ENCODE measurements at regions not wholly inside any gene's neighbourhood (a gene's known extent, or its start where the extent isn't known, plus 50 kb on each side); places are given as distances from the start of the nearest gene placed in this dataset.

- peak overlapping the region; percentile 97 for H3K27ac ChIP-seq (ENCODE audit: low read length)
- peak overlapping the region; percentile 96; the same call in 1 of the 2 replicates for H3K4me3 ChIP-seq (ENCODE audit: low read length)
- peaks cover 68% of the 10 kb centered on the region for H3K36me3 ChIP-seq (ENCODE audit: low read depth, low read length)
- ATAC-seq (peak; percentile 5; the same call in 1 of the 2 replicates), DNase-seq (no peak)
- H3K27me3 ChIP-seq (ENCODE audit: low read length) = no peaks in the 10 kb centered on the region
- CTCF ChIA-PET = no interaction called here
- H3K9me2 ChIP-seq (replicated peaks; ENCODE audit: low read length) = no peaks in the 10 kb centered on the region
- peaks cover 6% of the 10 kb centered on the region for H3F3A ChIP-seq (ENCODE audit: low read length, unreplicated experiment)
- H4K20me1 ChIP-seq (ENCODE audit: low read length) = peaks cover 38% of the 10 kb centered on the region
- no peak overlapping the region for H2AFZ ChIP-seq (ENCODE audit: low read length)
- H3K9me3 ChIP-seq (ENCODE audit: low read length) = no peaks in the 10 kb centered on the region
- peaks cover 70% of the 10 kb centered on the region for H3K4me1 ChIP-seq (ENCODE audit: insufficient read depth, low read length)
- intact Hi-C loops (cut with micrococcal nuclease) = loop anchor here (10.0 kb wide), 1 partner anchor 87 kb away; no protein-coding TSS in a partner anchor
- no TSS peak for BruUV-seq (replicated peaks)
- peaks cover 100% of the 10 kb centered on the region for H3K79me2 ChIP-seq (ENCODE audit: low read length)
- POLR2A ChIA-PET (ENCODE audit: unreplicated experiment) = interaction anchor here (0.6 kb wide), 1 partner anchor 599 kb away, joined by 3 read pairs; no protein-coding TSS in a partner anchor
- peak overlapping the region; percentile 92 for H3K4me2 ChIP-seq (ENCODE audit: low read length)
- TF ChIP-seq EZH2 (IDR thresholded peaks at IDR 0.05; ENCODE audit: low read length, unreplicated experiment) (no peak), EZH2phosphoT487 (IDR thresholded peaks at IDR 0.05; ENCODE audit: borderline replicate concordance, low read length) (no peak), CTCF (conservative IDR thresholded peaks at IDR 0.05; ENCODE audit: low read depth, low read length) (no peak)
- peak overlapping the region; percentile 100 for H3K9ac ChIP-seq (ENCODE audit: low read length)
Measured at GRCh38 chr9:21551401-21551800, 69.3 kb upstream of the IFNE start.

- intact Hi-C loops (cut with micrococcal nuclease) = loop anchor here (10.0 kb wide), 1 partner anchor 88 kb away; no protein-coding TSS in a partner anchor
- Histone ChIP-seq H3K4me3 (ENCODE audit: low read length) (peak overlapping the region; percentile 96), H3K9me2 (replicated peaks; ENCODE audit: low read length) (no peaks in the 10 kb centered on the region), H3K4me2 (ENCODE audit: low read length) (peak overlapping the region; percentile 92), H3K27me3 (ENCODE audit: low read length) (no peaks in the 10 kb centered on the region), H3K9ac (ENCODE audit: low read length) (peak overlapping the region; percentile 100), H3K9me3 (ENCODE audit: low read length) (no peaks in the 10 kb centered on the region), H3F3A (ENCODE audit: low read length, unreplicated experiment) (peaks cover 6% of the 10 kb centered on the region), H3K79me2 (ENCODE audit: low read length) (peaks cover 100% of the 10 kb centered on the region), H4K20me1 (ENCODE audit: low read length) (peaks cover 40% of the 10 kb centered on the region), H3K36me3 (ENCODE audit: low read depth, low read length) (peaks cover 68% of the 10 kb centered on the region), H3K27ac (ENCODE audit: low read length) (peak overlapping the region; percentile 97), H2AFZ (ENCODE audit: low read length) (no peak overlapping the region), H3K4me1 (ENCODE audit: insufficient read depth, low read length) (peaks cover 61% of the 10 kb centered on the region)
- DNase-seq (no peak), ATAC-seq (no peak)
- BruUV-seq (replicated peaks) = no TSS peak
- ChIA-PET CTCF (no interaction called here), POLR2A (ENCODE audit: unreplicated experiment) (no interaction called here)
- TF ChIP-seq EZH2 (IDR thresholded peaks at IDR 0.05; ENCODE audit: low read length, unreplicated experiment) (no peak), CTCF (conservative IDR thresholded peaks at IDR 0.05; ENCODE audit: low read depth, low read length) (no peak), EZH2phosphoT487 (IDR thresholded peaks at IDR 0.05; ENCODE audit: borderline replicate concordance, low read length) (no peak)
Measured at GRCh38 chr9:21552244-21553170, 70.4 kb upstream of the IFNE start.

Measured in PC-3 (cell line).